ENCODE measurements at regions not wholly inside any gene's neighbourhood (a gene's known extent, or its start where the extent isn't known, plus 50 kb on each side); places are given as distances from the start of the nearest gene placed in this dataset.
"Not testable (repeated sequence)": the region's sequence is repeated elsewhere in the genome, so short reads cannot be mapped to it uniquely, and the experiment has no call there.

- not testable (repeated sequence) for TF ChIP-seq CTCF (IDR thresholded peaks at IDR 0.05; ENCODE audit: borderline replicate concordance, extremely low read depth, low read length, poor library complexity, severe bottlenecking); EZH2 (IDR thresholded peaks at IDR 0.05; ENCODE audit: borderline replicate concordance, low read depth, low read length, severe bottlenecking)
Measured at GRCh38 chr10:38423634-38424033, 329.5 kb downstream of the ZNF37A start.

Data from DND-41 (cell line).